HG02588 (cell line): ENCODE measurements at regions not wholly inside any gene's neighbourhood (a gene's known extent, or its start where the extent isn't known, plus 50 kb on each side); places are given as distances from the start of the nearest gene placed in this dataset.
"Not testable (repeated sequence)": the region's sequence is repeated elsewhere in the genome, so short reads cannot be mapped to it uniquely, and the experiment has no call there.

ENCODE experiments used
- ATAC-seq: cut with Tn5 transposase; IDR thresholded peaks from one replicate; pipeline ENCODE4 v1.9.1; 2021; ENCODE audit warnings: mild to moderate bottlenecking, moderate library complexity; ENCODE audit not compliant: unreplicated experiment

- ATAC-seq, result not testable (repeated sequence)
Measured at GRCh38 chr1:221604390-221604789, 137.5 kb downstream of the DUSP10 start.

- ATAC-seq, result no peak
Measured at GRCh38 chr1:221604948-221605347, 136.9 kb downstream of the DUSP10 start.

GRCh38 chr1:221605569-221605968 lies 136.3 kb downstream of the DUSP10 start:
- no peak for ATAC-seq

- no peak for ATAC-seq
Measured at GRCh38 chr1:221606256-221606655, 135.6 kb downstream of the DUSP10 start.

- no peak for ATAC-seq
Measured at GRCh38 chr1:221608835-221609320, 133.0 kb downstream of the DUSP10 start.

GRCh38 chr1:221611656-221612046 lies 130.2 kb downstream of the DUSP10 start:
- no peak for ATAC-seq

- ATAC-seq, result no peak
Measured at GRCh38 chr1:221612047-221612777, 129.7 kb downstream of the DUSP10 start.

- no peak for ATAC-seq
Measured at GRCh38 chr1:221620437-221621384, 121.2 kb downstream of the DUSP10 start.

GRCh38 chr1:221621683-221622082 lies 120.2 kb downstream of the DUSP10 start:
- no peak for ATAC-seq

GRCh38 chr1:221622389-221622788 lies 119.5 kb downstream of the DUSP10 start:
- ATAC-seq, result no peak

GRCh38 chr1:221625026-221625425 lies 116.9 kb downstream of the DUSP10 start:
- no peak for ATAC-seq

GRCh38 chr1:221626041-221626440 lies 115.8 kb downstream of the DUSP10 start:
- no peak for ATAC-seq

GRCh38 chr1:221630236-221630635 lies 111.7 kb downstream of the DUSP10 start:
- no peak for ATAC-seq

GRCh38 chr1:221631556-221631955 lies 110.3 kb downstream of the DUSP10 start:
- no peak for ATAC-seq

- ATAC-seq, result no peak
Measured at GRCh38 chr1:221632072-221632471, 109.8 kb downstream of the DUSP10 start.

GRCh38 chr1:221633841-221634409 lies 108.0 kb downstream of the DUSP10 start:
- ATAC-seq, result no peak

- ATAC-seq, result no peak
Measured at GRCh38 chr1:221634606-221635005, 107.3 kb downstream of the DUSP10 start.

GRCh38 chr1:221635305-221635704 lies 106.6 kb downstream of the DUSP10 start:
- no peak for ATAC-seq

GRCh38 chr1:221636096-221636495 lies 105.8 kb downstream of the DUSP10 start:
- ATAC-seq, result no peak

GRCh38 chr1:221636967-221637366 lies 104.9 kb downstream of the DUSP10 start:
- ATAC-seq, result no peak

GRCh38 chr1:221637641-221638041 lies 104.2 kb downstream of the DUSP10 start:
- no peak for ATAC-seq
